ENCODE measurements at regions not wholly inside any gene's neighbourhood (a gene's known extent, or its start where the extent isn't known, plus 50 kb on each side); places are given as distances from the start of the nearest gene placed in this dataset.

DNA sequence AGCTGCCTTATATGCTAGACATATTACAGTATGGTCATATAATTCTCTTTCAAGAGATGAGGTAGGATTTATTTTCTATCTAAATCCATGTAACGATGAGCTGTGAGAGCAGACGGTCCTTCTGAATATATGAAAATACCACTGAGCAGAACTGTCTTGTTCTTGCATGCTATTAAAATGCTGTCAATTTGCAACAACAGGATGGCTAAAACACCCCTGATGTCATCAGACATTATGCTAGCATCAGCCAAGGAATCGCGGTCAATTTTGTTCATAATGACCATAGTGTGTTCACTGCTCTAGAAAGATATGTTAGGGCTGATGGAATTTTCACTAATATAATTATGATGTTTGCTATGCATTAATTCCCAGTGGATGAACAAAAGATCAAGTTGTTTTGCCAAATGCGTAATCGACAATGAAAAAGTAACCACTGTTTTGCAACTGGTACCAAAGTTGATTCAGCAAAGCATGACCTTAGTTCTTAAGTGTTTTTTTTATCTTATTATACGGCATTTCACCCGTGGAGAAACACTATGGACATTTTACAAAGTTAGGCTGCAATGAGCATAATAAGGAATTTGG lies 765.4 kb upstream of the NR2F2 start (continued):
- TF ChIP-seq, protein P1, sequence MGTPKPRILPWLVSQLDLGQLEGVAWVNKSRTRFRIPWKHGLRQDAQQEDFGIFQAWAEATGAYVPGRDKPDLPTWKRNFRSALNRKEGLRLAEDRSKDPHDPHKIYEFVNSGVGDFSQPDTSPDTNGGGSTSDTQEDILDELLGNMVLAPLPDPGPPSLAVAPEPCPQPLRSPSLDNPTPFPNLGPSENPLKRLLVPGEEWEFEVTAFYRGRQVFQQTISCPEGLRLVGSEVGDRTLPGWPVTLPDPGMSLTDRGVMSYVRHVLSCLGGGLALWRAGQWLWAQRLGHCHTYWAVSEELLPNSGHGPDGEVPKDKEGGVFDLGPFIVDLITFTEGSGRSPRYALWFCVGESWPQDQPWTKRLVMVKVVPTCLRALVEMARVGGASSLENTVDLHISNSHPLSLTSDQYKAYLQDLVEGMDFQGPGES (IDR thresholded peaks at IDR 0.05; ENCODE audit: low read depth, low read length), result no peak
- TF ChIP-seq, protein P2, sequence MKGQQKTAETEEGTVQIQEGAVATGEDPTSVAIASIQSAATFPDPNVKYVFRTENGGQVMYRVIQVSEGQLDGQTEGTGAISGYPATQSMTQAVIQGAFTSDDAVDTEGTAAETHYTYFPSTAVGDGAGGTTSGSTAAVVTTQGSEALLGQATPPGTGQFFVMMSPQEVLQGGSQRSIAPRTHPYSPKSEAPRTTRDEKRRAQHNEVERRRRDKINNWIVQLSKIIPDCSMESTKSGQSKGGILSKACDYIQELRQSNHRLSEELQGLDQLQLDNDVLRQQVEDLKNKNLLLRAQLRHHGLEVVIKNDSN (IDR thresholded peaks at IDR 0.05; ENCODE audit: borderline replicate concordance, low read depth), result no peak
- no peak for TF ChIP-seq RXRA (IDR thresholded peaks at IDR 0.05; ENCODE audit: borderline replicate concordance, low read depth)
- no peak for TF ChIP-seq NFIC (IDR thresholded peaks at IDR 0.05; ENCODE audit: borderline replicate concordance)
- no peak for TF ChIP-seq EP300 (IDR thresholded peaks at IDR 0.05; ENCODE audit: borderline replicate concordance in 1 of 2, low read depth in 1 of 2, low read length in 1 of 2)
- TF ChIP-seq NRF1 (IDR thresholded peaks at IDR 0.05; ENCODE audit: low read depth, low read length), result no peak

DNA sequence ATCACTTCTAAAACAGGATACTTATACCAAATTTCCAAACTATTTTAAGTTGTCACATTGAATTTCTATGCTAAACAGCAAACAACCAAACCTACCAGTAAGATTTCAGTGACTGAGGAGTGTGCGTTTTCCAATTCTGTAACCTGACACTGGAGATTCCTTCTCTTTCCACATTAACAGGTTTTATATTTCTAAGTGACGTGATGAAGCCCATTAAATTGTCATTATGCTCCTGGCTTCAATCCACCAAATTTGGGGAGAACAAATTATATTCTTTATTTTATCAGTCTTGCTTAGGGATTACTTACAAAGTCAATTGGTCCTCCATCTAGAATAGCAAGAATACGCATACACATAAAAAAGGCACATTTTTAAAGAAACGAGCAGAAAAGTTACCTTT lies 764.8 kb upstream of the NR2F2 start:
- Histone ChIP-seq H3K4me2 (no peak overlapping the region), H3K9me3 (no peaks in the 10 kb centered on the region), H2AFZ (ENCODE audit: low read depth) (no peak overlapping the region), H4K20me1 (ENCODE audit: insufficient read depth) (no peaks in the 10 kb centered on the region), H3K36me3 (replicated peaks in 1 of 2; ENCODE audit: control insufficient read depth in 1 of 2, insufficient read depth in 2 of 2, low read length in 1 of 2) (no peaks in the 10 kb centered on the region), H3K27me3 (ENCODE audit: insufficient read depth) (no peaks in the 10 kb centered on the region), H3K4me3 (ENCODE audit: low read depth in 2 of 2, low read length in 1 of 2) (no peak overlapping the region), H3K27ac (ENCODE audit: low read depth in 2 of 2, low read length in 1 of 2) (no peak overlapping the region), H3K79me2 (ENCODE audit: insufficient read depth) (no peaks in the 10 kb centered on the region), H3F3A (replicated peaks; ENCODE audit: insufficient read depth) (no peaks in the 10 kb centered on the region), H3K4me1 (ENCODE audit: control insufficient read depth in 1 of 2, insufficient read depth in 2 of 2, low read depth in 1 of 2, low read length in 1 of 2) (no peaks in the 10 kb centered on the region), H3K9me2 (no peaks in the 10 kb centered on the region), H3K9ac (no peak overlapping the region)
- 35% methylated on average over 4 of the region's 4 CpGs for WGBS (ENCODE audit: low lambda C conversion rate)
- ChIA-PET CTCF (no interaction called here), POLR2A (no interaction called here)
- no peak for DNase-seq
- no peak for TF ChIP-seq FOXJ3 (CRISPR knock-in tag; IDR thresholded peaks at IDR 0.05)
- TF ChIP-seq GABPA (IDR thresholded peaks at IDR 0.05; ENCODE audit: low read depth), result no peak

DNA sequence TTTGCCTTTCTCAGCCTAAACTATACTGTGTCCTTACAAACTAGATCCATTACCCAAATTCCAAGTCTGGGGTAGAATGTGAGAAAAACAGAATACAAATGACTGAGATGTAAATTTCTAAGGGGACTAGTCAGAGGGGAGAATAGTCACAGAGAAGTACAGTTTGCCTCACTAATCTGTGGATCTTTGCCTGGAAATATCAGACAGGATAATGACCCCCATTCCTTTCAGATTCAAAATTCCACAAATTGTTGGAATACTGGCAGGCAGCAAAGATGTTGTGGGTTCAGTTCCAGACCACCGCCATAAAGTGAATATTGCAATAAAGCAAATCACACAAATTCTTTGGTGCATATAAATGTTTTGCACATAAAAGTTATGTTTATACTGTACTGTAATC lies 762.8 kb upstream of the NR2F2 start:
- no peaks in the 10 kb centered on the region for H4K20me1 ChIP-seq (ENCODE audit: insufficient read depth)
- CTCF ChIA-PET, result no interaction called here
- no peaks in the 10 kb centered on the region for H3F3A ChIP-seq (replicated peaks; ENCODE audit: insufficient read depth)
- no peaks in the 10 kb centered on the region for H3K27me3 ChIP-seq (ENCODE audit: insufficient read depth)
- no peak for DNase-seq
- TF ChIP-seq, protein P3, sequence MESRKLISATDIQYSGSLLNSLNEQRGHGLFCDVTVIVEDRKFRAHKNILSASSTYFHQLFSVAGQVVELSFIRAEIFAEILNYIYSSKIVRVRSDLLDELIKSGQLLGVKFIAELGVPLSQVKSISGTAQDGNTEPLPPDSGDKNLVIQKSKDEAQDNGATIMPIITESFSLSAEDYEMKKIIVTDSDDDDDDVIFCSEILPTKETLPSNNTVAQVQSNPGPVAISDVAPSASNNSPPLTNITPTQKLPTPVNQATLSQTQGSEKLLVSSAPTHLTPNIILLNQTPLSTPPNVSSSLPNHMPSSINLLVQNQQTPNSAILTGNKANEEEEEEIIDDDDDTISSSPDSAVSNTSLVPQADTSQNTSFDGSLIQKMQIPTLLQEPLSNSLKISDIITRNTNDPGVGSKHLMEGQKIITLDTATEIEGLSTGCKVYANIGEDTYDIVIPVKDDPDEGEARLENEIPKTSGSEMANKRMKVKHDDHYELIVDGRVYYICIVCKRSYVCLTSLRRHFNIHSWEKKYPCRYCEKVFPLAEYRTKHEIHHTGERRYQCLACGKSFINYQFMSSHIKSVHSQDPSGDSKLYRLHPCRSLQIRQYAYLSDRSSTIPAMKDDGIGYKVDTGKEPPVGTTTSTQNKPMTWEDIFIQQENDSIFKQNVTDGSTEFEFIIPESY (IDR thresholded peaks at IDR 0.05; ENCODE audit: borderline replicate concordance, low read depth), result no peak
- TF ChIP-seq FOXM1 (IDR thresholded peaks at IDR 0.05; ENCODE audit: low read depth), result no peak
- TF ChIP-seq RFX5 (IDR thresholded peaks at IDR 0.05; ENCODE audit: low read length), result no peak
- TF ChIP-seq RXRA (IDR thresholded peaks at IDR 0.05; ENCODE audit: borderline replicate concordance, low read depth), result no peak
- TF ChIP-seq, protein P2 (IDR thresholded peaks at IDR 0.05; ENCODE audit: borderline replicate concordance, low read depth), result no peak
- TF ChIP-seq FOXJ3 (CRISPR knock-in tag; IDR thresholded peaks at IDR 0.05), result no peak
- no peak for TF ChIP-seq MEF2A (IDR thresholded peaks at IDR 0.05; ENCODE audit: borderline replicate concordance, low read depth)
- TF ChIP-seq GABPA (IDR thresholded peaks at IDR 0.05; ENCODE audit: low read depth), result no peak
- no peak for TF ChIP-seq SMC3 (IDR thresholded peaks at IDR 0.05; ENCODE audit: low read depth, low read length)
- TF ChIP-seq, protein P4, sequence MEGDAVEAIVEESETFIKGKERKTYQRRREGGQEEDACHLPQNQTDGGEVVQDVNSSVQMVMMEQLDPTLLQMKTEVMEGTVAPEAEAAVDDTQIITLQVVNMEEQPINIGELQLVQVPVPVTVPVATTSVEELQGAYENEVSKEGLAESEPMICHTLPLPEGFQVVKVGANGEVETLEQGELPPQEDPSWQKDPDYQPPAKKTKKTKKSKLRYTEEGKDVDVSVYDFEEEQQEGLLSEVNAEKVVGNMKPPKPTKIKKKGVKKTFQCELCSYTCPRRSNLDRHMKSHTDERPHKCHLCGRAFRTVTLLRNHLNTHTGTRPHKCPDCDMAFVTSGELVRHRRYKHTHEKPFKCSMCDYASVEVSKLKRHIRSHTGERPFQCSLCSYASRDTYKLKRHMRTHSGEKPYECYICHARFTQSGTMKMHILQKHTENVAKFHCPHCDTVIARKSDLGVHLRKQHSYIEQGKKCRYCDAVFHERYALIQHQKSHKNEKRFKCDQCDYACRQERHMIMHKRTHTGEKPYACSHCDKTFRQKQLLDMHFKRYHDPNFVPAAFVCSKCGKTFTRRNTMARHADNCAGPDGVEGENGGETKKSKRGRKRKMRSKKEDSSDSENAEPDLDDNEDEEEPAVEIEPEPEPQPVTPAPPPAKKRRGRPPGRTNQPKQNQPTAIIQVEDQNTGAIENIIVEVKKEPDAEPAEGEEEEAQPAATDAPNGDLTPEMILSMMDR (IDR thresholded peaks at IDR 0.05), result no peak
- no peak for TF ChIP-seq SIN3A (IDR thresholded peaks at IDR 0.05; ENCODE audit: borderline replicate concordance, low read depth, low read length)
- no peak for TF ChIP-seq FOSL2 (IDR thresholded peaks at IDR 0.05; ENCODE audit: borderline replicate concordance, low read depth)
- TF ChIP-seq TCF12 (IDR thresholded peaks at IDR 0.05), result no peak
- no peaks in the 10 kb centered on the region for H3K79me2 ChIP-seq (ENCODE audit: insufficient read depth)
- H2AFZ ChIP-seq (ENCODE audit: low read depth), result no peak overlapping the region
- H3K9me3 ChIP-seq, result no peaks in the 10 kb centered on the region
- no peaks in the 10 kb centered on the region for H3K4me1 ChIP-seq (ENCODE audit: control insufficient read depth in 1 of 2, insufficient read depth in 2 of 2, low read depth in 1 of 2, low read length in 1 of 2)
- H3K4me3 ChIP-seq (ENCODE audit: low read depth in 2 of 2, low read length in 1 of 2), result no peak overlapping the region
- POLR2A ChIA-PET, result no interaction called here
- H3K27ac ChIP-seq (ENCODE audit: low read depth in 2 of 2, low read length in 1 of 2), result no peak overlapping the region
- WGBS (ENCODE audit: low lambda C conversion rate), result 44% methylated on average over 1 of the region's 1 CpG
- no peak overlapping the region for H3K9ac ChIP-seq
- no peaks in the 10 kb centered on the region for H3K9me2 ChIP-seq
- no peak overlapping the region for H3K4me2 ChIP-seq
- H3K36me3 ChIP-seq (replicated peaks in 1 of 2; ENCODE audit: control insufficient read depth in 1 of 2, insufficient read depth in 2 of 2, low read length in 1 of 2), result no peaks in the 10 kb centered on the region
